GM23248 (cell line): ENCODE measurements at regions not wholly inside any gene's neighbourhood (a gene's known extent, or its start where the extent isn't known, plus 50 kb on each side); places are given as distances from the start of the nearest gene placed in this dataset.

Source experiments
- EZH2 ChIP-seq: fragments of 200-600 bp; sonication (generic); IDR thresholded peaks from 2 replicates; pipeline ENCODE4 v1.6.1; 2018; ENCODE audit warnings: antibody characterized with exemption, mild to moderate bottlenecking; ENCODE audit not compliant: insufficient read depth, poor library complexity, severe bottlenecking
- EZH2phosphoT487 ChIP-seq: fragments of 200-600 bp; sonication (generic); IDR thresholded peaks from 2 replicates; pipeline ENCODE4 v1.6.1; 2018; ENCODE audit warnings: antibody characterized with exemption, moderate library complexity, mild to moderate bottlenecking, low read depth; ENCODE audit not compliant: insufficient read depth

GRCh38 chr1:232329103-232329813 lies 300.7 kb downstream of the SIPA1L2 start:
- TF ChIP-seq EZH2: no peak
- TF ChIP-seq EZH2phosphoT487: no peak
